OCI-LY3 (cell line): ENCODE measurements at regions not wholly inside any gene's neighbourhood (a gene's known extent, or its start where the extent isn't known, plus 50 kb on each side); places are given as distances from the start of the nearest gene placed in this dataset.

Source experiments
- H2AFZ ChIP-seq: fragments of 200-600, 300-600 bp; shearing (Covaris generic); 2 replicates; pipeline ENCODE4 v1.6.0; 2014; ENCODE audit warnings: antibody characterized with exemption, low read depth, low read length
- H3K27ac ChIP-seq: fragments of 200-600, 300-600 bp; sonication (generic); 2 replicates; pipeline ENCODE4 v1.5.1; 2014; ENCODE audit warnings: mild to moderate bottlenecking, low read length, moderate library complexity, mixed read lengths
- H3K27me3 ChIP-seq: fragments of 200-600, 300-600 bp; sonication (generic); 2 replicates; pipeline ENCODE4 v1.6.1; 2014; ENCODE audit warnings: low read depth, low read length, mixed read lengths
- H3K36me3 ChIP-seq: fragments of 200-600, 300-600 bp; sonication (generic); replicated peaks from 2 replicates; pipeline ENCODE3; 2014; ENCODE audit warnings: low read depth, low read length, mixed read lengths
- H3K4me1 ChIP-seq: fragments of 300-600, 200-600 bp; sonication (generic); 2 replicates; pipeline ENCODE4 v1.6.1; 2014; ENCODE audit warnings: low read length, mixed read lengths
- H3K4me2 ChIP-seq: fragments of 200-600, 300-600 bp; sonication (generic); 2 replicates; pipeline ENCODE4 v1.6.1; 2014; ENCODE audit warnings: low read length, mixed read lengths
- H3K4me3 ChIP-seq: fragments of 300-600, 200-600 bp; sonication (generic); 2 replicates; pipeline ENCODE4 v1.5.1; 2014; ENCODE audit warnings: antibody characterized with exemption, mild to moderate bottlenecking, low read length, moderate library complexity
- H3K79me2 ChIP-seq: fragments of 300-600, 200-600 bp; shearing (Covaris generic); 2 replicates; pipeline ENCODE4 v1.6.1; 2014; ENCODE audit warnings: mild to moderate bottlenecking, low read length, mixed read lengths
- H3K9ac ChIP-seq: fragments of 300-600, 200-600 bp; shearing (Covaris generic); 2 replicates; pipeline ENCODE4 v1.6.0; 2014; ENCODE audit warnings: mild to moderate bottlenecking, low read length, moderate library complexity
- H3K9me3 ChIP-seq: fragments of 200-600, 300-600 bp; shearing (Covaris generic); 2 replicates; pipeline ENCODE4 v1.6.1; 2014; ENCODE audit warnings: low read length, mixed read lengths; ENCODE audit not compliant: insufficient read depth
- H4K20me1 ChIP-seq: fragments of 200-600, 300-600 bp; sonication (generic); 2 replicates; pipeline ENCODE4 v1.6.1; 2016; ENCODE audit warnings: low read length, mixed read lengths; ENCODE audit not compliant: insufficient read depth
- EZH2phosphoT487 ChIP-seq: fragments of 200-600 bp; shearing (Covaris generic); IDR thresholded peaks from 2 replicates; pipeline ENCODE4 v1.6.1; 2018; ENCODE audit warnings: antibody characterized with exemption, mixed run types, low read depth
- TF ChIP-seq, protein P1 (sequence below): fragments of 200-600, 300-600 bp; sonication (generic); IDR thresholded peaks from 2 replicates; pipeline ENCODE4 v1.5.1; 2014; ENCODE audit warnings: antibody characterized with exemption, low read length, low read depth

DNA sequence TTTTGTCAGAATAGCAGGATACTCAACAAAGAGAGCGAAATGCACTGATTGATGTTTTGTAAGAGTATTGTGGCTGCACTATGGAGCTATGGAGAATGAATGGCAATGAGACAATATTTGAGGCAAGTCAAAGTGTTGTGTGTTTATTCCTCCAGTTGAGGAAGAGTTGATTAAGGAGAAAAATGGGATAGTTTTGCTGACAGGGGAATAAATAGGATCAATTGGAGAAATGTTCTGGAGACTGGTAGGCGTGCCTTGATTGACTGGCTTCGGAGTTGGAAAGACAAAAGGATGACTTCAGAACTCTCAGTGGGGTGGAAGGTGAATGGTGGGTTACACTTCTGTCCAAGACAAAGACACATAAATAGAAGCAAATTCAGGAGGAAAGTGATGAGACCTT lies 1254.9 kb upstream of the TMEM132C start:
- H3K27ac ChIP-seq: no peak overlapping the region
- H3K9ac ChIP-seq: no peak overlapping the region
- no peaks in the 10 kb centered on the region for H3K79me2 ChIP-seq
- no peaks in the 10 kb centered on the region for H3K9me3 ChIP-seq
- no peaks in the 10 kb centered on the region for H3K27me3 ChIP-seq
- no peaks in the 10 kb centered on the region for H3K4me1 ChIP-seq
- no peak overlapping the region for H3K4me3 ChIP-seq
- TF ChIP-seq, protein P1, sequence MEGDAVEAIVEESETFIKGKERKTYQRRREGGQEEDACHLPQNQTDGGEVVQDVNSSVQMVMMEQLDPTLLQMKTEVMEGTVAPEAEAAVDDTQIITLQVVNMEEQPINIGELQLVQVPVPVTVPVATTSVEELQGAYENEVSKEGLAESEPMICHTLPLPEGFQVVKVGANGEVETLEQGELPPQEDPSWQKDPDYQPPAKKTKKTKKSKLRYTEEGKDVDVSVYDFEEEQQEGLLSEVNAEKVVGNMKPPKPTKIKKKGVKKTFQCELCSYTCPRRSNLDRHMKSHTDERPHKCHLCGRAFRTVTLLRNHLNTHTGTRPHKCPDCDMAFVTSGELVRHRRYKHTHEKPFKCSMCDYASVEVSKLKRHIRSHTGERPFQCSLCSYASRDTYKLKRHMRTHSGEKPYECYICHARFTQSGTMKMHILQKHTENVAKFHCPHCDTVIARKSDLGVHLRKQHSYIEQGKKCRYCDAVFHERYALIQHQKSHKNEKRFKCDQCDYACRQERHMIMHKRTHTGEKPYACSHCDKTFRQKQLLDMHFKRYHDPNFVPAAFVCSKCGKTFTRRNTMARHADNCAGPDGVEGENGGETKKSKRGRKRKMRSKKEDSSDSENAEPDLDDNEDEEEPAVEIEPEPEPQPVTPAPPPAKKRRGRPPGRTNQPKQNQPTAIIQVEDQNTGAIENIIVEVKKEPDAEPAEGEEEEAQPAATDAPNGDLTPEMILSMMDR: no peak
- TF ChIP-seq EZH2phosphoT487: no peak
- H3K36me3 ChIP-seq: no peaks in the 10 kb centered on the region
- H2AFZ ChIP-seq: no peak overlapping the region
- no peaks in the 10 kb centered on the region for H4K20me1 ChIP-seq
- H3K4me2 ChIP-seq: no peak overlapping the region

GRCh38 chr12:127013197-127013596 lies 1253.8 kb upstream of the TMEM132C start:
- Histone ChIP-seq H3K4me2 (no peak overlapping the region), H4K20me1 (no peaks in the 10 kb centered on the region), H3K27me3 (no peaks in the 10 kb centered on the region), H3K27ac (no peak overlapping the region), H3K9me3 (no peaks in the 10 kb centered on the region), H3K36me3 (no peaks in the 10 kb centered on the region), H3K9ac (no peak overlapping the region), H3K4me3 (no peak overlapping the region), H3K4me1 (no peaks in the 10 kb centered on the region), H2AFZ (no peak overlapping the region), H3K79me2 (no peaks in the 10 kb centered on the region)
- TF ChIP-seq, protein P1: no peak
- TF ChIP-seq EZH2phosphoT487: no peak

DNA sequence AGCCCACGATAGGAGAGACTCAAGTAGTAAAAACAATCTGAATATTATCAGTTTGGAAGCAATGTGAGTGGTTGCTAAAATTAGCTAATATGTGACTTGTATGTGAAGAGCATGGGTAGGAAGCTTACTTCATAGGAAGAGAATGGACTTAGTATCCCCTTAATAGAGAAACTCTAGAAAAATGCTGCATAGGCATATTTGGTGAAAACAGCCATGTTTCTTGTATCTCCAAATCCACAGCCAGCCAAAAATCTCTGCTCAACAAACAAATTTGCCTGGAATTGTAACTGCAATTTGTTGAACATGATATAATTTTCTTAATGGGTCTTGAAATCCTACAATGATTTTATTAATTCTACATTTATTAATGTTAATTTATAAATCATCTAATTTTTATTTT lies 1252.9 kb upstream of the TMEM132C start:
- Histone ChIP-seq H4K20me1 (no peaks in the 10 kb centered on the region), H3K4me1 (no peaks in the 10 kb centered on the region), H3K27me3 (no peaks in the 10 kb centered on the region), H3K4me2 (no peak overlapping the region), H3K4me3 (no peak overlapping the region), H2AFZ (no peak overlapping the region), H3K9me3 (no peaks in the 10 kb centered on the region), H3K79me2 (no peaks in the 10 kb centered on the region), H3K9ac (no peak overlapping the region), H3K36me3 (no peaks in the 10 kb centered on the region), H3K27ac (no peak overlapping the region)
- no peak for TF ChIP-seq EZH2phosphoT487
- TF ChIP-seq, protein P1: no peak

DNA sequence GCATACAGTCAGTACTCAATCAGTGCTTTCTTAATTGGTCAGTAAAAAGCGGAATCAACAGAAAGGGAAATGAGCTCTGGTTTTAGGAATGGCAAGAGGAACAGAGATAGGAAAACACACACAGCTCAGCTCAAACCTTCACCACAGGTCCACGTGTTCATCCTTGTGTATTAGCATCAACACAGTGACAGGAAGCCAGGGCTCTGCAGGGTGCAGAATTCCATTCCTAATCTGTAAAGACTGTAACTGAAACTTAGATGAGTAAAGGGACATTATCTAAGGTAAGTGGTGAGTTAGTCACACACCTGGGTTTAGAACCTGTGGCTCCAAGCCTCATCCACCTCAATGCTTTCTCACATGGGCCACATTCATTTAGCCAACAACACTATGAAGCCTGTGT lies 1242.2 kb upstream of the TMEM132C start:
- Histone ChIP-seq H3K9ac (no peak overlapping the region), H3K9me3 (no peaks in the 10 kb centered on the region), H3K36me3 (no peaks in the 10 kb centered on the region), H3K4me1 (no peaks in the 10 kb centered on the region), H2AFZ (no peak overlapping the region), H3K27ac (no peak overlapping the region), H3K4me2 (no peak overlapping the region), H3K4me3 (no peak overlapping the region), H3K27me3 (no peaks in the 10 kb centered on the region), H3K79me2 (no peaks in the 10 kb centered on the region), H4K20me1 (no peaks in the 10 kb centered on the region)
- TF ChIP-seq, protein P1: no peak
- no peak for TF ChIP-seq EZH2phosphoT487
